ENCODE measurements at regions not wholly inside any gene's neighbourhood (a gene's known extent, or its start where the extent isn't known, plus 50 kb on each side); places are given as distances from the start of the nearest gene placed in this dataset.
"Not testable (repeated sequence)": the region's sequence is repeated elsewhere in the genome, so short reads cannot be mapped to it uniquely, and the experiment has no call there.

GRCh38 chr13:80499536-80500290 lies 158.8 kb upstream of the SPRY2 start:
- DNase-seq = no peak

DNA sequence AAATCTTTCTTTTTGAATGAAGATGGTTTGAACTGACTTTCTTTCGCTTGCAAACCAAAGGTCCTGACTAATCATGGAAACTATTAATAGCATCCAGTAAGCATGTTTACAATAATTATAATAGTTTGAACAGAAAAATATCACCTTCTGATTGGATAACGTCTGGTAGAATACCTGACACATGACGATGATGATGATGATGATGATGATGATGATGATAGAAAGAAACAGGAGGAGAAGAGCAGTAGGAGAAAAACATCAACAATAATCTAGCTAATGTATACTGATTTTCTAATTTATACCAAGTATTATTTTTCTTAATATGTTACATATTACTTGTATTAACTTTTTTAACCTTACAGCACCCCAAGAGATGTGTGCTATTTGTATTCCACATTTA lies 157.5 kb upstream of the SPRY2 start:
- no peak for DNase-seq

DNA sequence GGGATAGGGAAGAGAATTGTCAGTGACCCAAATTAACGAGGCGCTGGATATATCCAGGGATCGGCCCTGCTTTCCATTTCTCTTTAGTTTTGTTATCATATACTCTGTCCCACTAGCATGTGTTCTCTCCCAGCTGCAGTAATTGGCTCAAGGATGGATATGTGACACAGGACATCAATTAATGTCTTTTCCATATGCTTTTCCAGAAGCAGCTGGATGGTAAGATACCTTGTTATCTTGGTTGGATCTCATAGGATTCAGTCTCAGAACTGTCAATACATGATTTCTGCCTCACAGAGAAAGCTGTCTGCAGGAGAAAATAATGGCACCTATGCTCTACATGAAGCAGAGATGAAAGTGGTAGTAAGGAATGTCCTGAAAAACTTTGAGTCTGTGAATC lies 157.1 kb upstream of the SPRY2 start:
- DNase-seq = no peak

DNA sequence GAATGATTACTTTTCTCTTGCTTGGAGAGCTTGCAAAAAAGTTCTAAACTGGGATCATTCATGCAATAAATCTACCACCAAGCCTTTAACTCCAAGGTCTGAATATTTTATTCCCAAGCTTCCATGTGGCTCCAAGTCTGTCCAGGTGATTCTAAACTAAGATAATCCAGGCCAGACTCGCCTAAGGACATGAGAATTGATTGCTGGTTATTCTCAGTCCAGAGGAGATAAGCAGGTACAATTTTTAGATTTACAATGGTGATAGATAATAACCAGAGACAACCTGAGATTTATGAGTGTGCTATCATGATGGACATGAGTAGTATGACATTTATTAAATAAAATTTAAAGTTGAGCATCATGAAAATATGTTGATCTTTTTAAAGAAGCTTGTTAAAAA lies 156.5 kb upstream of the SPRY2 start:
- no peak for DNase-seq

DNA sequence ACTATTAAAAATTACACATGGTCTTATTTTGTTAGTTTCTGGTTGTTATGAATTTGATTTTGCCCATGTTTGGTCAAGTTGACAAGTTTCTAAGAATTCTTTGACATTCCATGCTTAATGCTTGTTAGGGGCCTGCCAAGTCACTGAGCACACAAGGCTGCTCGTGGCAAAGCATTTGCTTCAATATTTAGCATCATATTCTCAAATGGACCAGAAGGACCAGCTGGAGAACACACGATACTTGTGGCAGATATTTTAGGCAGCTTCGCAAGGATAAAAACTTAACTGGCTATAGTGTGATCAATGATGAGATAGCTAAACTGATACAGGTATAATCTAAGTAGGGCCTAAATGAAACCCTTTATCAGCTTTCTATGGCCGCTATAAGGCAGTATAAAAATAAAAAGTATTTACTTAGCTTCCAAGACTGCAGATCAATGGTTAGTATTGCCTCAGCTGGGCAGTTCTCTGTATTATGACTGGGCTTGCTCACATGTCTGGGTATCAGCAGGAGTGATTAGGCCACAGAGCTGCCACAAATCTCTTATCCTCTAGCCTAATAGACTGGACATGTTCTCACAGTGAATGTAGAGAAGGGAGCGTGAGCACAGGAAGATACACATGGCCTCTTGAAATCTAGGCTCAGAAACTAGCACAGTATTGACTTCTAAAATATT lies 155.9 kb upstream of the SPRY2 start:
- no peak for DNase-seq

DNA sequence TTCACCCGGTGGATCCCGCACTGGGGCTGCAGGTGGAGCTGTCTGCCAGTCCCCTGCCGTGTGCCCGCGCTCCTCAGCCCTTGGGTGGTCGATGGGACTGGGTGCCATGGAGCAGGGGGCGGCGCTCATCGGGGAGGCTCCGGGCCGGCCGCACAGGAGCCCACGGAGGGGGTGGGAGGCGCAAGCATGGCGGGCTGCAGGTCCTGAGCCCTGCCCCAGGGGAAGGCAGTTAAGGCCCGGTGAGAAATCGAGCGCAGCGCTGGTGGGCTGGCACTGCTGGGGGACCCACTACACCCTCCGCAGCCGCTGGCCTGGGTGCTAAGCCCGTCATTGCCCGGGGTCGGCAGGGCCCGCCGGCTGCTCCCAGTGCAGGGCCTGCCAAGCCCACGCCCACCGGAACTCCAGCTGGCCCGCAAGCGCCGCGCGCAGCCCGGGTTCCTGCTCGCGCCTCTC lies 149.6 kb upstream of the SPRY2 start:
- DNase-seq = not testable (repeated sequence)

DNA sequence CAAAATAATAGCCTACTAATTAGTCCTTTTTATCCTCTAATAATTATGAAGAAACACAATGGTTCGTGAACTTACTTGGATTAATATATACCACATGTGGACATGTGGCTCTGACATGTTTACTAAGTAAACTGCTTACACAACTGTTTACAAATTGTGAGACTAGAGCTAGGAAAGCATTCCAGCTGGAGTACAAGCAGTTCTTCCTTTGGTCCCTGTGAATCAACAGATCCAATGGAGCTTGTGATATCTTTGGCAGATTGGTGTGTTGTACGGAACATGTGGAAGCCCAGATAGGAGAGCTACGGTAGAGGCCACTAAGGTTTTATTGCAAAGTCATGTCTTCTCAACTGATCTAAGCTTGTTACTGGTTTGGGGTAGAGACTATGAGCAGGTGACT lies 145.5 kb upstream of the SPRY2 start:
- DNase-seq = no peak

GRCh38 chr13:80483157-80483556 lies 142.2 kb upstream of the SPRY2 start:
- no peak for DNase-seq

GRCh38 chr13:80481588-80481987 lies 140.7 kb upstream of the SPRY2 start:
- DNase-seq = no peak

DNA sequence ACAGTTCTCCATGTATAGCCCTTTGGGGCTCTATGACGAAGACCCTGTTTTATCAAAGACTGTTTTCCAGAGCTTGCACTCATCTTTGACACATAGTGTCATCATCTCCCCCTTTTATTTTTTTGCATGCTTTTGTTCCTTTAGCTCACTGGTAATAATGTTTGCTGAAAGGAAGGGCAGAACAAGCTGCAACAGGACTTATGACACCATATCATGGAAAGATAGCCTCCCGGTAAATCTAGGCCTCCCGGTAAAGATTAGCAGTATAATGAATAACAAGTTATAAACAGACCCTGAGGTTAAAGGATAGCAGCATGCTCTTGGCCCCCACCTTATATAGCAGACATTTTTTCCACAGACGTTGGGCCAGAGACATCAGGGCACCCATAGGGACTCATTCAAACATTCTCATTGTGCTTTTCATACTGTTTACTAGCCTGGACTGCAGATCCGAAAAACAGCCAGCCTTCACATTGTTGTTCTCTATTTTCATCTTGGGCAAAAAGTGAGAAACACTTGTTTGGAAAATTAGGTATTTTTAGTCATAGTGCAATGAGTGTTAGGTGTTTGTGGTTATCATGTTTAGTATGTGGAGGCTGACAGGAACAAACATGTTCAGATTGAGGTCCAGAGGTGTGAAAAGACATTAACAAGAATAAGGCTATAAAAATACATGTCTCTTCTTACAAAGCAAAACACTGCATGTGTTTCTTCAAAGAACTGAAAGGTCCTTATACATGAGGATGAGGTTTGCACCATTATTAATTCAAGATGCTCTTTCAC lies 136.9 kb upstream of the SPRY2 start:
- no peak for DNase-seq

- DNase-seq = no peak
Measured at GRCh38 chr13:80476953-80477352, 136.0 kb upstream of the SPRY2 start.

- no peak for DNase-seq
Measured at GRCh38 chr13:80475718-80476117, 134.8 kb upstream of the SPRY2 start.

DNA sequence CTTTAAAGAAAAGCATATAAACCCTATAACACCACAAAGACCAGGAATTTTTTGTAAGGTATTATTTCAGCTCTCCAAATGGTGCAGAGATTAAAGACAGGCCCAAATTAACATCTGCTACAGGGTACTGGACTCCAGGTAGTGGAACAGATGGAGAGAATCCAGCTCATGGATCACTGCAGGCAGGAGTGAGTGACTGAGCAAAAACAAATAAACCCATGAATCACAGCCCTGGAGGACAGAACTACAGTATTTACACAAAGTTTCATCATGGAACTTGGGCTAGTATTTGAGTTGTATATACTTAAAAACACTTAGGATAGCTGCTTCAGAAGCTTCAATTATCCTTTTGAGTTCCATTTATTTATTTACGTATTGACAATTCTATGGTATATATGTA lies 132.8 kb upstream of the SPRY2 start:
- DNase-seq = no peak

GRCh38 chr13:80469853-80470381 lies 129.0 kb upstream of the SPRY2 start:
- DNase-seq = peak; percentile 80

DNA sequence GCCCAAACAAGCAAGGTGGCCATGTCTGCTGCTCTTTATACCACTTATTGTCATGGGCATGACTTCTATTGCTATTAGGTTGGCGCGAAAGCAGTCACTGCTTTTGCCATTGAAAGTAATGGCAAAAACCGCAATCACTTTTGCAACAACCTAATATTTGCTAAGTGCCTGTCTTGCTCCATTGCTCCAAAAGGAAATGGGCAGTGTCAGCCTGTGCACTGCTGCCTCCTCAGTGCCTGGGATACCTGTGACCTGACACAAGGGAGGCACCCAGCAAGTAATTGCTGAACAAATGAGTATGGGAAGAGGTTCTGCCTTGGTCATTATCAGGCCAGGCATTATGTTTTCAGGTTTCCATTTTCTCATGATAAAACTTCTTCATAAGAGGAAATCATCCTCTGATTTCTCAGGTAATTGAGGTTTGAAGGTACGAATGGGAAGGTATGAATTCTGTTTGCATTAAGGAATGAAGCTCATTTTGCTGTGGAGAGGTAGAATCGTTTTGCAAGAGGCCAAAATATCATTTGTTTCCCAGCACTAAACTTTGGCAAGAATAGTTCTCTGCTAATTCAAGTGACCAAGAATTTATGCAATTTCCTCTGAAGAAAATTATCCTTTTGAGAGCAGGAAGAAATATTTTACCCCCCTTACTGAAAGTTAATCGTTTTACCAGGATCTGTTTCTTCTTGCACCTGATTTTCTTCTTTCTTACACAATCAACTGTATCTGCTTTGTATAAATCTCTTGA lies 128.4 kb upstream of the SPRY2 start:
- DNase-seq = peak; percentile 32

DNA sequence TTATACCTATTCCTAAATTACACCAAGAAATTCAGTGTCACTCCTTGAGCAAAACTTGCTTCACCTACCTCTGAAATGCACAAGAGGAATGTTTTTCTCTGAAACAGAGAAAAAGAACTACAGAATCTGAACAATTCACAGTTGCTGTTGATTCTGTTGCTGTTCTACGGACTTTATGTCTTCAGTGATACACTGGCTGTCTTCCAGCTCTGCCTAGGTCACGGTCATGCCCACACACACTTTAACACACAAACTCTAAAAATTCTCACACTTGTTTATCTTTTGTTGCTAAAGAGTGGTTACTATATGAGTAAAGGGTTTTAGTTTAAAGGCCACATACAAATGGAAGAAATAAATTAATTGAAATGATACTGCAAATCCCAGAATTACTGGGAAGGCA lies 124.4 kb upstream of the SPRY2 start:
- no peak for DNase-seq

DNA sequence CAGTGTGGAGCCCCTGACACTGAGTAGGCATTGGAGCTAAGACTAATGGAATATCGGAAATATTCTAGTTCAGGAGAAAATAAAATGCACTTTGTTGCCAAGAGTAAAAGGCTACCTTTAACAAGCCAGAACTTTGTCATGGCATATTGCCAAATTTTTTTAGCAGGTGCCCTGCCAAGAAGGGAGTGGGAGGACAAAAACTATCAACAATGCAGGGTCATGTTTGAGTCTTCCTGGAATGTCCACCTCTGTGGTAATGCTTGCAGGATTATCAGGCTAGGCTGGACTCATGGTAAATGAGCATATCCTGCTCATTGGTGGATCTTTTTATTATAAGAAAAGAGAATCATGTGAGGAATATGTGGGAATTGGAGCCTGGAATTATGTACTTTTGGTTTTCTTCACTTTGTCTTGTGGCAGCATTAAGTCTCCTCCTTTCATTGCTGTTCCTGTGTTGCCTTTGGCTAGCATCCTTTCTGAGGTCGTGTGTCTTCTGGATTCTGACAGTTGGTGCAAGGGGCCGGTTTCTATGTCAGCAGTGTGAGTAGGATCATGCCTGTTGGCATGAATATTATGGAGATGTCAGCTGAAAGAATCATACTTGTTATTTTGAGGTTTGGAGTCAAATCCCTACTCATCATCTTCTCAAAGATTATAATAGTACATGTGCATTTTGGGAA lies 122.9 kb upstream of the SPRY2 start:
- DNase-seq = no peak

GRCh38 chr13:80462567-80462966 lies 121.6 kb upstream of the SPRY2 start:
- DNase-seq = peak; percentile 37

- DNase-seq = no peak
Measured at GRCh38 chr13:80462037-80462436, 121.1 kb upstream of the SPRY2 start.

DNA sequence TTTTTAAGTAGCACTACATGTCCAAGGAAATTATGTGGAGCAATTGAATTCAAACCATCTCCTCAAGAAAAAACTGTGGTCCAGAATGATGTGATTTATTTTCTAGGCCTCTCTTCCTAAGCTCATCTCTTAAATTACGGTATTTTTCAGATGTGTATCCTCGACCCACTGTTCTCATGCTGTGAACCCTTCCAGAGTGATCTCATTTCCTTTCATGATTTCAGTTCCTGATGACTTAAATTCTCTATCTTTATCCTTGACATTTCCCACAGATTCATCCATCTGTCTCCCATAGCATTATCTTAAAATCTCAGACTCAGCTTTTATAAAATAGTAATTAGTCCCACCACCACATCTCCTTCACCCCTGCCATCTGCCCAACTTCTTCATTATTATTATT lies 117.6 kb upstream of the SPRY2 start:
- DNase-seq = peak; percentile 61

DNA sequence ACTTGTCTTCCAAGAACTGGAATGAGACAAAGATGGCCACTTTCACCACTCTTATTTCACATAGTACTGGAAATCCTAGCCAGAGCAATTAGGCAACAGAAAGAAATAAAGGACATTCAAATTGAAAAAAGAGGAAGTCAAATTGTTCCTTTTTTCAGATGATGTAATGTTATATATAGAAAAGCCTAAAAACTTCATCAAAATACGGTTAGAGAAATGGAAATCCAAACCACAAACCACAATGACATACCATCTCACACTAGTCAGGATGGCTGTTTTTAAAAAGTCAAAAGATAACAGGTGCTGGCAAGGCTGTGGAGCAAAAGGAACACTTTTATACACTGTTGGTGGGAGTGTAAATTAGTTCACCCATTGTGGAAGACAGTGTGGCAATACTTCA lies 113.3 kb upstream of the SPRY2 start:
- peak; percentile 95 for DNase-seq

- no peak for DNase-seq
Measured at GRCh38 chr13:80452279-80452678, 111.4 kb upstream of the SPRY2 start.
